ENCODE measurements at regions not wholly inside any gene's neighbourhood (a gene's known extent, or its start where the extent isn't known, plus 50 kb on each side); places are given as distances from the start of the nearest gene placed in this dataset.
"Not testable (repeated sequence)": the region's sequence is repeated elsewhere in the genome, so short reads cannot be mapped to it uniquely, and the experiment has no call there.

- intact Hi-C loops (cut with micrococcal nuclease; ENCODE audit: unreplicated experiment); POLR2A ChIA-PET; H4K20me1 ChIP-seq (ENCODE audit: insufficient read depth, low read length); H3K27ac ChIP-seq (ENCODE audit: extremely low read length, insufficient read depth, low read length); H3K36me3 ChIP-seq (replicated peaks in 1 of 2; ENCODE audit: control insufficient read depth in 1 of 2, insufficient read depth in 2 of 2, low read length in 2 of 2); in situ Hi-C loops (cut with HindIII; ENCODE audit: extremely low pct_ligation_motif_present, low pct_unique_long_range_greater_than_20kb); H3K4me3 ChIP-seq (replicated peaks in 1 of 3; ENCODE audit: insufficient read depth in 1 of 3, low read depth in 2 of 3, low read length in 3 of 3); H3K4me1 ChIP-seq (ENCODE audit: insufficient read depth, low read length); BruUV-seq (replicated peaks); CTCF ChIA-PET (ENCODE audit: low intra/inter-chr PET ratio, low total read pairs); FAIRE-seq; H2AFZ ChIP-seq (ENCODE audit: low read length); H3K27me3 ChIP-seq (ENCODE audit: control insufficient read depth in 1 of 2, insufficient read depth in 2 of 2, low read length in 2 of 2); ATAC-seq; H3K9ac ChIP-seq (ENCODE audit: insufficient read depth, low read depth, low read length); H3K9me3 ChIP-seq (ENCODE audit: low read length); H3K79me2 ChIP-seq (ENCODE audit: insufficient read depth, low read length); DNase-seq (ENCODE audit: low spot score); H3K4me2 ChIP-seq (ENCODE audit: low read depth, low read length): not testable (repeated sequence)
- WGBS (ENCODE audit: low lambda C conversion rate): 41% methylated on average over 3 of the region's 3 CpGs
Measured at GRCh38 chr9:62817214-62817613, 1627.4 kb downstream of the SPATA31A7 start.

GRCh38 chr9:62822185-62822584 lies 1632.3 kb downstream of the SPATA31A7 start:
- H3K9me3 ChIP-seq (ENCODE audit: low read length); ATAC-seq; H3K9ac ChIP-seq (ENCODE audit: insufficient read depth, low read depth, low read length); POLR2A ChIA-PET; intact Hi-C loops (cut with micrococcal nuclease; ENCODE audit: unreplicated experiment); FAIRE-seq; H3K4me3 ChIP-seq (replicated peaks in 1 of 3; ENCODE audit: insufficient read depth in 1 of 3, low read depth in 2 of 3, low read length in 3 of 3); in situ Hi-C loops (cut with HindIII; ENCODE audit: extremely low pct_ligation_motif_present, low pct_unique_long_range_greater_than_20kb); H3K36me3 ChIP-seq (replicated peaks in 1 of 2; ENCODE audit: control insufficient read depth in 1 of 2, insufficient read depth in 2 of 2, low read length in 2 of 2); H2AFZ ChIP-seq (ENCODE audit: low read length); H3K4me2 ChIP-seq (ENCODE audit: low read depth, low read length); H3K27ac ChIP-seq (ENCODE audit: extremely low read length, insufficient read depth, low read length); BruUV-seq (replicated peaks); H3K79me2 ChIP-seq (ENCODE audit: insufficient read depth, low read length); H4K20me1 ChIP-seq (ENCODE audit: insufficient read depth, low read length); DNase-seq (ENCODE audit: low spot score); CTCF ChIA-PET (ENCODE audit: low intra/inter-chr PET ratio, low total read pairs); H3K27me3 ChIP-seq (ENCODE audit: control insufficient read depth in 1 of 2, insufficient read depth in 2 of 2, low read length in 2 of 2); H3K4me1 ChIP-seq (ENCODE audit: insufficient read depth, low read length): not testable (repeated sequence)
- 3% methylated on average over 3 of the region's 3 CpGs for WGBS (ENCODE audit: low lambda C conversion rate)

GRCh38 chr9:62827957-62828907 lies 1638.4 kb downstream of the SPATA31A7 start:
- POLR2A ChIA-PET: not testable (repeated sequence)

GRCh38 chr9:62830829-62831459 lies 1641.1 kb downstream of the SPATA31A7 start:
- H3K79me2 ChIP-seq (ENCODE audit: insufficient read depth, low read length); FAIRE-seq; DNase-seq (ENCODE audit: low spot score); in situ Hi-C loops (cut with HindIII; ENCODE audit: extremely low pct_ligation_motif_present, low pct_unique_long_range_greater_than_20kb); H4K20me1 ChIP-seq (ENCODE audit: insufficient read depth, low read length); POLR2A ChIA-PET; H3K4me3 ChIP-seq (replicated peaks in 1 of 3; ENCODE audit: insufficient read depth in 1 of 3, low read depth in 2 of 3, low read length in 3 of 3); H3K4me2 ChIP-seq (ENCODE audit: low read depth, low read length); ATAC-seq; BruUV-seq (replicated peaks); H3K27me3 ChIP-seq (ENCODE audit: control insufficient read depth in 1 of 2, insufficient read depth in 2 of 2, low read length in 2 of 2); CTCF ChIA-PET (ENCODE audit: low intra/inter-chr PET ratio, low total read pairs); H3K9ac ChIP-seq (ENCODE audit: insufficient read depth, low read depth, low read length); H3K36me3 ChIP-seq (replicated peaks in 1 of 2; ENCODE audit: control insufficient read depth in 1 of 2, insufficient read depth in 2 of 2, low read length in 2 of 2); H3K4me1 ChIP-seq (ENCODE audit: insufficient read depth, low read length); H3K9me3 ChIP-seq (ENCODE audit: low read length); H3K27ac ChIP-seq (ENCODE audit: extremely low read length, insufficient read depth, low read length); H2AFZ ChIP-seq (ENCODE audit: low read length); intact Hi-C loops (cut with micrococcal nuclease; ENCODE audit: unreplicated experiment): not testable (repeated sequence)
- 53% methylated on average over 26 of the region's 27 CpGs for WGBS (ENCODE audit: low lambda C conversion rate)

More at GRCh38 chr9:62827957-62828907, 1638.4 kb downstream of the SPATA31A7 start:
- WGBS (ENCODE audit: low lambda C conversion rate): 29% methylated on average over 1 of the region's 2 CpGs
- BruUV-seq (replicated peaks); CTCF ChIA-PET (ENCODE audit: low intra/inter-chr PET ratio, low total read pairs); H3K27me3 ChIP-seq (ENCODE audit: control insufficient read depth in 1 of 2, insufficient read depth in 2 of 2, low read length in 2 of 2); H3K79me2 ChIP-seq (ENCODE audit: insufficient read depth, low read length); in situ Hi-C loops (cut with HindIII; ENCODE audit: extremely low pct_ligation_motif_present, low pct_unique_long_range_greater_than_20kb); H3K4me3 ChIP-seq (replicated peaks in 1 of 3; ENCODE audit: insufficient read depth in 1 of 3, low read depth in 2 of 3, low read length in 3 of 3); H3K9ac ChIP-seq (ENCODE audit: insufficient read depth, low read depth, low read length); H4K20me1 ChIP-seq (ENCODE audit: insufficient read depth, low read length); DNase-seq (ENCODE audit: low spot score); H3K27ac ChIP-seq (ENCODE audit: extremely low read length, insufficient read depth, low read length); ATAC-seq; H3K4me1 ChIP-seq (ENCODE audit: insufficient read depth, low read length); H3K4me2 ChIP-seq (ENCODE audit: low read depth, low read length); H3K36me3 ChIP-seq (replicated peaks in 1 of 2; ENCODE audit: control insufficient read depth in 1 of 2, insufficient read depth in 2 of 2, low read length in 2 of 2); H2AFZ ChIP-seq (ENCODE audit: low read length); FAIRE-seq; intact Hi-C loops (cut with micrococcal nuclease; ENCODE audit: unreplicated experiment); H3K9me3 ChIP-seq (ENCODE audit: low read length): not testable (repeated sequence)

Data from HepG2 (cell line).